HCT116 (cell line): ENCODE measurements at regions not wholly inside any gene's neighbourhood (a gene's known extent, or its start where the extent isn't known, plus 50 kb on each side); places are given as distances from the start of the nearest gene placed in this dataset.

Source experiments
- ATAC-seq: fragments of 200-7000 bp; cut with Tn5 transposase; 2 replicates; pipeline ENCODE4 v1.9.1; 2020; ENCODE audit warnings: mild to moderate bottlenecking, moderate library complexity
- BruUV-seq: library from RNA; stranded (reverse); fragments of 400-500 nt; replicated peaks from 2 replicates; lab custom pipeline; 2021; lab: Mats Ljungman, UMichigan
- CTCF ChIA-PET: fragments of 300-600 bp; sonication (Branson Sonifier 250); formaldehyde crosslinking; loops from one replicate; lab custom pipeline; 2021; ENCODE audit warnings: antibody characterized with exemption; lab: Charles Lee
- POLR2A ChIA-PET: fragments of 300-600, 350-600 bp; sonication (Branson Sonifier 250); formaldehyde crosslinking; loops from one replicate; lab custom pipeline; 2021; ENCODE audit warnings: antibody characterized with exemption; lab: Charles Lee
- RAD21 ChIA-PET, 2 experiments: fragments of 300-600 bp; sonication (Branson Sonifier 250); formaldehyde crosslinking; loops; one replicate each; lab custom pipeline; 2023; ENCODE audit warnings: low total read pairs in 2 of 2; ENCODE audit not compliant: uncharacterized antibody in 2 of 2, unreplicated experiment in 2 of 2, low non-redundant PET in 1 of 2; lab: Charles Lee
- DNase-seq: peaks from one replicate; pipeline ENCODE4 v3.0.0-alpha.2; 2010; ENCODE audit warnings: low read depth, low spot score
- H2AFZ ChIP-seq: fragments of 200-600 bp; shearing (Covaris generic), sonication (generic); 2 replicates; pipeline ENCODE4 v1.6.1; 2017; ENCODE audit warnings: low read depth, mixed run types, mixed read lengths, antibody characterized with exemption, low read length; ENCODE audit not compliant: poor library complexity, severe bottlenecking
- H3K27ac ChIP-seq: 2 replicates; pipeline ENCODE4 v1.5.1; 2012; ENCODE audit warnings: low read depth, low read length
- H3K27me3 ChIP-seq: fragments of 200-600 bp; sonication (generic); 2 replicates; pipeline ENCODE4 v1.6.1; 2016; ENCODE audit warnings: mixed run types, low read length, mixed read lengths; ENCODE audit not compliant: insufficient read depth
- H3K36me3 ChIP-seq, 2 experiments: fragments of 200-500 bp in 1 of 2; fragments of 200-600 bp in 1 of 2; sonication (Bioruptor generic) in 1 of 2; sonication (generic) in 1 of 2; 2 replicates each; pipeline versions ENCODE4 v1.5.1 to v1.6.1; 2014 to 2016; ENCODE audit warnings: low read length in 2 of 2, inconsistent platforms in 1 of 2, mixed read lengths in 1 of 2, mixed run types in 1 of 2; ENCODE audit not compliant: insufficient read depth in 2 of 2, control insufficient read depth in 1 of 2
- H3K4me1 ChIP-seq, 2 experiments: fragments of 200-600 bp in 1 of 2; sonication (generic) in 1 of 2; 2 replicates each; pipeline versions ENCODE4 v1.5.1 to v1.6.1; 2012 to 2017; ENCODE audit warnings: low read length in 2 of 2, inconsistent platforms in 1 of 2, mild to moderate bottlenecking in 1 of 2, mixed read lengths in 1 of 2, mixed run types in 1 of 2, moderate library complexity in 1 of 2; ENCODE audit not compliant: insufficient read depth in 2 of 2, control insufficient read depth in 1 of 2
- H3K4me2 ChIP-seq: fragments of 200-600 bp; sonication (generic); 2 replicates; pipeline ENCODE4 v1.6.1; 2017; ENCODE audit warnings: mixed run types, low read length, mixed read lengths
- H3K4me3 ChIP-seq, 2 experiments: fragments of 200-600 bp in 1 of 2; sonication (generic) in 1 of 2; replicated peaks in 1 of 2; 2 replicates each; pipeline ENCODE4 v1.5.1; 2011 to 2016; ENCODE audit warnings: low read length in 2 of 2, control low read depth in 1 of 2, low read depth in 1 of 2, mild to moderate bottlenecking in 1 of 2, mixed read lengths in 1 of 2, mixed run types in 1 of 2
- H3K79me2 ChIP-seq: fragments of 200-600 bp; sonication (generic); 2 replicates; pipeline ENCODE4 v1.6.1; 2017; ENCODE audit warnings: mild to moderate bottlenecking, mixed run types, low read length, moderate library complexity, mixed read lengths; ENCODE audit not compliant: insufficient read depth
- H3K9ac ChIP-seq: fragments of 200-600 bp; sonication (generic); 2 replicates; pipeline ENCODE4 v1.6.1; 2016; ENCODE audit warnings: low read length, mixed read lengths
- H3K9me2 ChIP-seq: fragments of 200-600 bp; sonication (generic), shearing (Covaris generic); 2 replicates; pipeline ENCODE4 v1.6.1; 2017; ENCODE audit warnings: mixed run types, mild to moderate bottlenecking, moderate library complexity; ENCODE audit not compliant: insufficient read depth
- H3K9me3 ChIP-seq, 2 experiments: fragments of 200-500 bp in 1 of 2; fragments of 200-600 bp in 1 of 2; sonication (Bioruptor generic) in 1 of 2; sonication (generic) in 1 of 2; 2 replicates each; pipeline ENCODE4 v1.6.1; 2014 to 2017; ENCODE audit warnings: low read length in 2 of 2, mixed read lengths in 2 of 2, inconsistent platforms in 1 of 2, low read depth in 1 of 2, mild to moderate bottlenecking in 1 of 2, mixed run types in 1 of 2, moderate library complexity in 1 of 2; ENCODE audit not compliant: control insufficient read depth in 1 of 2, insufficient read depth in 1 of 2
- H4K20me1 ChIP-seq: fragments of 200-600 bp; sonication (generic), shearing (Covaris generic); 2 replicates; pipeline ENCODE4 v1.6.1; 2017; ENCODE audit warnings: mixed run types, mild to moderate bottlenecking, moderate library complexity; ENCODE audit not compliant: insufficient read depth
- ATF3 ChIP-seq: IDR thresholded peaks from 2 replicates; pipeline ENCODE4 v1.6.1; 2012
- ELF1 ChIP-seq: IDR thresholded peaks from 2 replicates; pipeline ENCODE4 v1.6.1; 2012; ENCODE audit warnings: low read depth, borderline replicate concordance
- FOSL1 ChIP-seq: IDR thresholded peaks from 2 replicates; pipeline ENCODE4 v1.6.1; 2012; ENCODE audit warnings: low read depth
- JUND ChIP-seq: IDR thresholded peaks from 2 replicates; pipeline ENCODE4 v1.6.1; 2012
- RAD21 ChIP-seq: IDR thresholded peaks from 2 replicates; pipeline ENCODE4 v1.6.1; 2012; ENCODE audit warnings: low read depth, mild to moderate bottlenecking
- SRF ChIP-seq: IDR thresholded peaks from 2 replicates; pipeline ENCODE4 v1.6.1; 2012; ENCODE audit warnings: low read depth
- TCF7L2 ChIP-seq: IDR thresholded peaks from 2 replicates; pipeline ENCODE4 v1.7.0; 2011; ENCODE audit warnings: borderline replicate concordance, inconsistent platforms; ENCODE audit not compliant: insufficient read depth, insufficient read length; ENCODE audit errors: extremely low read depth
- ZNF274 ChIP-seq: fragments of 200-500 bp; sonication (Bioruptor generic); IDR thresholded peaks from 2 replicates; pipeline ENCODE4 v1.6.1; 2014; ENCODE audit warnings: mild to moderate bottlenecking, low read depth, low read length, inconsistent platforms
- intact Hi-C: fragments of 100-400 bp; cut with micrococcal nuclease; formaldehyde crosslinking; loops from 2 replicates; pipeline ENCODE4 v1.10.0; 2022
- TF ChIP-seq, protein P1 (sequence below): IDR thresholded peaks from 2 replicates; pipeline ENCODE4 v1.6.1; 2012; ENCODE audit warnings: low read depth

- Histone ChIP-seq H3K9me3 (no peaks in the 10 kb centered on the region), H3K4me1 (no peaks in the 10 kb centered on the region), H3K4me3 (no peak overlapping the region), H3K4me2 (no peak overlapping the region), H3K27me3 (peaks cover 10% of the 10 kb centered on the region; the same call in 1 of the 2 replicates)
- no peak for ATAC-seq
- CTCF ChIA-PET = no interaction called here
- BruUV-seq = no TSS peak
- intact Hi-C loops = no loop called here
- TF ChIP-seq ZNF274 (no peak), FOSL1 (no peak), TCF7L2 (no peak), ELF1 (no peak)
- TF ChIP-seq, all 23 proteins: peak for 0
- RAD21 ChIA-PET = no interaction called here
- Histone ChIP-seq H3K36me3 (no peaks in the 10 kb centered on the region), H4K20me1 (no peaks in the 10 kb centered on the region), H3K27ac (no peak overlapping the region), H3K9me2 (no peaks in the 10 kb centered on the region), H3K9ac (no peak overlapping the region), H2AFZ (no peak overlapping the region), H3K79me2 (no peaks in the 10 kb centered on the region)
- POLR2A ChIA-PET = no interaction called here
- no peak for DNase-seq
Measured at GRCh38 chr17:77712578-77712977, 245.9 kb upstream of the TNRC6C start.

- ChIA-PET CTCF (no interaction called here), RAD21 (no interaction called here), POLR2A (no interaction called here)
- Histone ChIP-seq H3K9me2 (no peaks in the 10 kb centered on the region), H3K36me3 (no peaks in the 10 kb centered on the region), H3K27me3 (no peaks in the 10 kb centered on the region), H2AFZ (no peak overlapping the region), H3K79me2 (no peaks in the 10 kb centered on the region), H3K4me2 (no peak overlapping the region), H3K4me3 (no peak overlapping the region), H3K4me1 (no peaks in the 10 kb centered on the region), H4K20me1 (no peaks in the 10 kb centered on the region), H3K9ac (no peak overlapping the region), H3K27ac (no peak overlapping the region), H3K9me3 (peaks cover 3 to 4% of the 10 kb centered on the region in 2 experiments; a peak in 1 of 4 replicates)
- ATAC-seq (no peak), DNase-seq (no peak)
- TF ChIP-seq ATF3 = 0 out of 2 replicates have a peak, but pooled peaks have one; percentile 19
- TF ChIP-seq JUND = no peak
- TF ChIP-seq, protein P1, sequence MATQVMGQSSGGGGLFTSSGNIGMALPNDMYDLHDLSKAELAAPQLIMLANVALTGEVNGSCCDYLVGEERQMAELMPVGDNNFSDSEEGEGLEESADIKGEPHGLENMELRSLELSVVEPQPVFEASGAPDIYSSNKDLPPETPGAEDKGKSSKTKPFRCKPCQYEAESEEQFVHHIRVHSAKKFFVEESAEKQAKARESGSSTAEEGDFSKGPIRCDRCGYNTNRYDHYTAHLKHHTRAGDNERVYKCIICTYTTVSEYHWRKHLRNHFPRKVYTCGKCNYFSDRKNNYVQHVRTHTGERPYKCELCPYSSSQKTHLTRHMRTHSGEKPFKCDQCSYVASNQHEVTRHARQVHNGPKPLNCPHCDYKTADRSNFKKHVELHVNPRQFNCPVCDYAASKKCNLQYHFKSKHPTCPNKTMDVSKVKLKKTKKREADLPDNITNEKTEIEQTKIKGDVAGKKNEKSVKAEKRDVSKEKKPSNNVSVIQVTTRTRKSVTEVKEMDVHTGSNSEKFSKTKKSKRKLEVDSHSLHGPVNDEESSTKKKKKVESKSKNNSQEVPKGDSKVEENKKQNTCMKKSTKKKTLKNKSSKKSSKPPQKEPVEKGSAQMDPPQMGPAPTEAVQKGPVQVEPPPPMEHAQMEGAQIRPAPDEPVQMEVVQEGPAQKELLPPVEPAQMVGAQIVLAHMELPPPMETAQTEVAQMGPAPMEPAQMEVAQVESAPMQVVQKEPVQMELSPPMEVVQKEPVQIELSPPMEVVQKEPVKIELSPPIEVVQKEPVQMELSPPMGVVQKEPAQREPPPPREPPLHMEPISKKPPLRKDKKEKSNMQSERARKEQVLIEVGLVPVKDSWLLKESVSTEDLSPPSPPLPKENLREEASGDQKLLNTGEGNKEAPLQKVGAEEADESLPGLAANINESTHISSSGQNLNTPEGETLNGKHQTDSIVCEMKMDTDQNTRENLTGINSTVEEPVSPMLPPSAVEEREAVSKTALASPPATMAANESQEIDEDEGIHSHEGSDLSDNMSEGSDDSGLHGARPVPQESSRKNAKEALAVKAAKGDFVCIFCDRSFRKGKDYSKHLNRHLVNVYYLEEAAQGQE = no peak
- no peak for TF ChIP-seq SRF
- no peak for TF ChIP-seq RAD21
- BruUV-seq = no TSS peak
- intact Hi-C loops = no loop called here
Measured at GRCh38 chr17:77716289-77716926, 242.1 kb upstream of the TNRC6C start.
